GM18502 (cell line): ENCODE measurements at regions not wholly inside any gene's neighbourhood (a gene's known extent, or its start where the extent isn't known, plus 50 kb on each side); places are given as distances from the start of the nearest gene placed in this dataset.
A peak's percentile ranks its signal among the peaks of the same experiment; 100 is the strongest.

Experiments used
- ATAC-seq: cut with Tn5 transposase; IDR thresholded peaks from one replicate; pipeline ENCODE4 v1.9.1; 2021; ENCODE audit warnings: mild to moderate bottlenecking; ENCODE audit not compliant: unreplicated experiment, poor library complexity

GRCh38 chr17:68182011-68182306, 65.9 kb upstream of the AMZ2 start:
- ATAC-seq: peak; percentile 60

DNA sequence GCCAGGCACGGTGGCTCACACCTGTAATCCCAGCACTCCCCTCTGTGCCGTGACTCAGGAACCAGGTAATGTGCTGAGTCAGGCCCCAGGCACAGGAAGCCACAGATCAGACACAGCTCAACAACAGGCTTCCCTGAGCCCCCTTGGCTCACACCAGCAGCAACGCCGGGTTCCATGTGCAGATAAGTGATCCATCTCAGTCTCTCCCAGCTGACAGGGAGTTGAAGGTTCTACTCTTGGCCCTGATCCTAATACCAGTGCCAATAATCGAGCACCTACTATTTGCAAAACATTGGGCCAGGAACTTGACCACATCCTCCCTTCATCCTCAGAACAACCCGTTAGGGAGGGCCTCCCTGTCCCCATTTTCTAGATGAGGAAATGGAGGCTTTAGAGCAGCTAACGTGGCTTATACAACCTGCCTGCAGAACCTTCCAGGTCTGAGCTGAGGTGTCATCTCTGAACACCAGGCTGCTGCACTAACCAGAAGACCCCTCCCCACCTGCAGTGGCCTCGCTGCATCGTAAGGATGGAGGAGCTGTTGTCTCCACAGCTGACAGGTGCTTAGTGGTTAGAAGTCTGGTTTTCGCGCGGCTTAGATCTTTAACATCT, 64.8 kb upstream of the AMZ2 start:
- ATAC-seq: peak; percentile 54

DNA sequence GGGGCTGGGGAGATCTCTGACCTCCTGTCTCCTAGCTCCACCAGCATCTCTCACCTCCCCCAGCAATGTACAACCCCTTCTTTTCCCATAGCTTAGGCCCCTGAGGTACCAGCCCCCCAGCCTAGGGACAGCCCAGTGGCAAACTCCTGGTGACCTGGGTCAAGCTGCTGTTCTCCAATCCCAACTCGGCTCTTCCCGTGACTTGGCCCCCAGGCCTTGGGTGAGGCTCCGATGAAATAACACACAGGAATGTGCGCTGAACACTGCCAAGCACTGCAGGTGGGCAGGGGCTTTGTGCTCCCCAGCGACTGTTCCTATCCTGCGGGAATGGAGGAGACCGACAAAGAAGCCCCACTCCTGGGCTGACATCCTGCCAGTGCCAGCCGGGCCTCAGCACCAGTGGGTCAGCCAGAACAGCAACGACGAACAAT, 63.7 kb upstream of the AMZ2 start:
- ATAC-seq: no peak

DNA sequence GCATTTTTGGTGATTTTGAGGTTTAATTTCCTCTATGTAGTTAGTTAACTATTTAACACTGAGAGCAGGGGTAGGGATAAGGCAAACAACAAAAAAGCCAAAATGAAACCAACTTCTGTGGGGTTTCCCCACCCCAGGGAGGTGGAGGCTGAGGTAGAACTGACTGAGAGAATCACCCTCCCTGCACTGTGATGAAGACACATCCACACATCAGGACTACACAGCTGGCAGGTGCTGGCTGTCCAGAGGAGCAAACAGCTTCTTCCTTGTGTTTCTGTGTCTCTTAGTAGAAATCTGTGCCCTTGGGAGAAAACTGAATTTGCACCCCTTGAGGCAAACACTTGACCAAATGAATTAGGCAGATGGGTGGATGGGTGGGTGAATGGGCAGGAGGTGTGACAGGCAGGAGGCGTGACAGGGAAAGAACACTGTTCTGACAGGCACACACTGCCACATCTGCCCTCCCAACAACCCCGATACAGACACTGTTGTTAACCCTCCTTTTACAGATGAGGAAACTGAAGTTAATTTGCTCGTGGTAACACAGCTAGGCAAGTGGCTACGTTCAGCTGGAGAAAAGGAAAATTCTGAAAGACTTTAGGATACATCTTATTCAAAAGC, 62.9 kb upstream of the AMZ2 start:
- peak; percentile 70 for ATAC-seq

GRCh38 chr17:68185820-68186219, 62.0 kb upstream of the AMZ2 start:
- no peak for ATAC-seq

- no peak for ATAC-seq
These were observed 57.3 kb upstream of the AMZ2 start for GRCh38 chr17:68190495-68190894.

DNA sequence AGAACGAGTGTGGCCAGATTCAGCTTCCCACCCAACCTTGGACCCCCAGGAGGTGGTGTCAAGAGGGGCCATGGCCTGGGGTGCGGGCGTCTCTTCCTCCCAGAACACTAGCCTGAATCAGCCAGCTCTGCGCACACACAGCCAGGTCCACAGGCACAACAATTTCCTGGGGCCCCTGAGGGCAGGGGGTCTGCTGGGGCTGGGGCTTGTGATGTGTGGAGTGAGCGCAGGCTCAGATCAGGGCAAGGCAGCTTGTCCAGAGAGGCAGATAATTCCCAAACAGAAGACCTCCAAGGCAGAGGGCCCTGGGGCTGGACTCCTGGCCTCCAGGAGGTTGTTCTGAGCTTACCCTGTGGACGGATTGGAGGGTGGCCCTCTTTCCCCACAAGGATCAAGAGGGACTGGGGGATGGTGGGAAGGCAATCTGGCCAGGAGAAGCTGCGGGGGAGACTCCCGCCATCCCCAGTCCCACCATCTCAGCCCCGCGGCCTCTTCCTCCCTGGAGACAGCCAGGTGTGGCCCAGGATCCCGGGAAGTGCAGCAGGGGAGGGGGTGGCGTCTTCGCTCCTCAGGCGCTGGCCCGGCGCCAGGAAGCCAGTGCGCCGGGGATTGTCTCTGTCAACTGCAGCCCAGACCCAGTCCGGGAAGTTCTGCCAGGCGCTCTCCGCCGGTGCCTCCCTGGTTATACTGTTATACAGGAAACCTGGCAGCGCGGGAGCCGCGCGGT, 52.0 kb upstream of the AMZ2 start:
- no peak for ATAC-seq

DNA sequence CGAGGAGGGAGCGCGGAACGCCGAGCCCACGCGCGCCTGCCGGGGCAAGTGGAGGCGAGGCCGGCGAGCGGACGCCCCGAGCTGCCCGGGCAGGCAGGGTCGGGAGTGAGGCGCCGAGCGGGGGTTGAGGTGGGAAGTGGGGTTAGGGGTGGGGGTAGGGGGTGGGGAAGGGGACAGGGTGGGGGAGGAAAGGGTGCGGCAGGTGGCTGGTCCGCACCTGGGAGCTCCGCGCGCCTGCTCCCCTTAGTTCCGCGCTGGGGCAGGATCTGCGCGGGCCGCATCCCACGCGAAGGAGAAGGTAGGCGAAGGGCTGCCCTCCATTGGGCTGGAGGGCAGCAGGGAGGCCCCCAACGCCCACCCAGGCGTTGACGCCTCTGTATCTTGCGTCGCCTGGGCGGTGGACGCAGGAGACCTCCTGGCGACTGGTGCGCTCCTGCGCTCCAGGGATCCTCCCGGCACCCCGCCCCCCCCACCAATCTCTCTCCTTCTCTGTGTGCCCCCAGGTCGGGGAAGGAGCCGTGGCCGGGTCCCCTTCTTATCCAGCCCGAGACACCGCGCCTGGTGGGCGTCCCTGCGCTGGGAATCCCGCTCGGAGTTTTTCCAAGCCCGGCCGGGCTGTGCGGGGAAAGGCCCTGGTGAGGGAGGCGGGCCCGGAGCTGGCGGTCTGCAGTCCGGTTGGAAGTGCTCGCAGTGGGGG, 51.3 kb upstream of the AMZ2 start:
- no peak for ATAC-seq

- ATAC-seq: no peak
These were observed 50.5 kb upstream of the AMZ2 start for GRCh38 chr17:68197091-68197996.

GRCh38 chr17:68197997-68198930, 49.6 kb upstream of the AMZ2 start:
- ATAC-seq: no peak
